ENCODE measurements at regions not wholly inside any gene's neighbourhood (a gene's known extent, or its start where the extent isn't known, plus 50 kb on each side); places are given as distances from the start of the nearest gene placed in this dataset.

GRCh38 chr12:127231371-127231770 is 1035.6 kb upstream of the TMEM132C start:
- TF ChIP-seq, protein P1, sequence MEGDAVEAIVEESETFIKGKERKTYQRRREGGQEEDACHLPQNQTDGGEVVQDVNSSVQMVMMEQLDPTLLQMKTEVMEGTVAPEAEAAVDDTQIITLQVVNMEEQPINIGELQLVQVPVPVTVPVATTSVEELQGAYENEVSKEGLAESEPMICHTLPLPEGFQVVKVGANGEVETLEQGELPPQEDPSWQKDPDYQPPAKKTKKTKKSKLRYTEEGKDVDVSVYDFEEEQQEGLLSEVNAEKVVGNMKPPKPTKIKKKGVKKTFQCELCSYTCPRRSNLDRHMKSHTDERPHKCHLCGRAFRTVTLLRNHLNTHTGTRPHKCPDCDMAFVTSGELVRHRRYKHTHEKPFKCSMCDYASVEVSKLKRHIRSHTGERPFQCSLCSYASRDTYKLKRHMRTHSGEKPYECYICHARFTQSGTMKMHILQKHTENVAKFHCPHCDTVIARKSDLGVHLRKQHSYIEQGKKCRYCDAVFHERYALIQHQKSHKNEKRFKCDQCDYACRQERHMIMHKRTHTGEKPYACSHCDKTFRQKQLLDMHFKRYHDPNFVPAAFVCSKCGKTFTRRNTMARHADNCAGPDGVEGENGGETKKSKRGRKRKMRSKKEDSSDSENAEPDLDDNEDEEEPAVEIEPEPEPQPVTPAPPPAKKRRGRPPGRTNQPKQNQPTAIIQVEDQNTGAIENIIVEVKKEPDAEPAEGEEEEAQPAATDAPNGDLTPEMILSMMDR (IDR thresholded peaks at IDR 0.05), result no peak
- TF ChIP-seq POLR2A (IDR thresholded peaks at IDR 0.05), result no peak

All from heart left ventricle (tissue), 13 donors.